HG02852 (cell line): ENCODE measurements at regions not wholly inside any gene's neighbourhood (a gene's known extent, or its start where the extent isn't known, plus 50 kb on each side); places are given as distances from the start of the nearest gene placed in this dataset.

ENCODE experiments used
- ATAC-seq: cut with Tn5 transposase; IDR thresholded peaks from one replicate; pipeline ENCODE4 v1.9.1; 2021; ENCODE audit warnings: mild to moderate bottlenecking, moderate library complexity; ENCODE audit not compliant: unreplicated experiment

DNA sequence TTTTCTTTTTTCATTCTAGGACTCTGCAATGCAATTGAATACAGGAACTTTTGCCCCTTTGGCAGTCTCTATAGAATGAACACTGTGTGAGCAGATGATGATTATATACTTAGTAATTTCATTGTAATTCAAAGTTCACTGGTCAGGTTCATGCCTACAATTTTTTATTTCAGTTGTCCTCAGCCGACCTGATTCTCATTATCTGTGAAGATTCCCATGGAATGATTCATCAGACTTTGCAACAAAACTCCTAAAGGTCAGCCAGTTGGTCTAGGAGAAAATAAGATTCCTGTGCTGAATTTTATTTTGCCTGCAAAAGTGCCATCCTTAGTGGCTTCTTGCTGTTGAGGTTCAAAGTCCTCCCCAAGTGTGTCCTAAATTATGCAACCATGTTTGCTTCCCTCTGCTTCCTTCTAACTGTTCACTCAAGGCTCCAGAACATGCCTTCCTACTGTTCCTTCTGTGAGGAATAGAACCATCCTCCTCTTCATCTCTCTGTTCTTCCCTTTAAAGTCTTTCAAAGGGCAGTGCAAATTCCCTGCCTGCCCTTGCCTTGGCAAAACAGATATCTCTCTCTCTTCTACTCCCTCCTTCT is 194.2 kb upstream of the CNR1 start:
- no peak for ATAC-seq

DNA sequence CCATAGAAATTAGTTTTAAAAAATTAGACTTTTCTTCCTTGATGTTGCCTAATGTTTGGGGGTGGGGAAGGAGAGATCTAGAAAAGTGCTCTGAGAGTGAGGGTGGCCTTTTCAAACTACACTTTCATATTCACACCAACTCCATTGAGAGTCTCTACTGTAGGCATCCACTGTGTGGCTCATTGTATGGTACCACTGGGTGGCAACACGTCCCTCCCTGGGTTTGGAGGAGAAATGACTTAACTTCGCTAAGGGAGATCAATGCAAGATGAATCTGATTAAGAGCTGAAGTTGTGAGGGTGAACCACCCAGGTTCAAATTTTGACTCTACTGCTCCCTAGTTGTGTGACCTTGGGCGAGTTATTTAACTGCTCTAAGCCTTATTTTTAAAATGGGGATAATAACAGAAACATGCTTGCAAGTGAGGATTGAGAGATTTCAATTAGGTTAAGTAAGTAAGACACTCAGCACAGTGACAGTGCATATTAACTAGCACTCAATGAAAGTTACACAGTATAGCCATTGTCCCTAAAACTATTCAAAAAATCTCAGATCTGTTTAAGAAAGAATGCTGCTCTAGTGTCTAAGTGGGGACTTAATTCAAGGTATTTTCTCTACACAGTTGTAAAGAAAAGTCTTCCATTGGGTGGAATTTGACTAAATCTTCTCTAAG is 193.5 kb upstream of the CNR1 start:
- ATAC-seq, result no peak

DNA sequence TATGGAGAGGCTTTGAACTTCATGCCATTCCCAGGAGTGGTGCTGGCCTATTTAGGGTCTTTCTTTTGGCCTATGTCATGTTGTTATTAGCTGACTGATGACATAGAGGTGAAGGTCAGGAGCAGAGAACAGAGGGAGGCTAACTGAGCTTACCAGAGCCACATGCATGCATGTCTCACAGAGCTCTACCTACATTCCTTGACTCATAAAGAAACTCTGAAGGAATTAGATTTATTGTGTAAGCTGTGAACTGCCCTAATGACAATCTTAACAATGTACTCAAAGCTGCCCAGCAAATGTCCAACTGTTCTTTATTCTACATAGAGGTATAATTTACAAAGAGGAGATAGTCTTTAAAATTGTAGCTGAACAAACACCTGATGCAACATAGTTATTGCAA is 192.7 kb upstream of the CNR1 start:
- ATAC-seq, result no peak

DNA sequence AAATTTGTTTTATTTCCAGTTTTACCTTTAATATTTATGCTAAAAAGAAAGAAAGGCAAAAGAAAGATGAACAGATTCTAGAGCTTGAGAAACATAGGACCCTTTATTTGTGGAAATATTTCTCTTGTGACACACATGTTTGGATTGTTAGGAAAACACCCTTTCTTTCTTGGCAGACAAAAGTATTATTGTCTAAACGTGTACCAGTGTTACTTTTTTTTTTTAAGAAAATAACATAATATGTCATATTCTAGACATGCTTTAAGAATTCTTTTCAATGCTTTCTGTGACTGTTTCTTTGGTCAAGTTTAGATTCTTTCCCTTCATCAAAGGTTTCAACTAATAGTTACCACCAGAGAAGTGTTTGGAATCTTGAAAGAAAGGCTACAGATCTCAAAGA is 183.4 kb upstream of the CNR1 start:
- ATAC-seq, result no peak

DNA sequence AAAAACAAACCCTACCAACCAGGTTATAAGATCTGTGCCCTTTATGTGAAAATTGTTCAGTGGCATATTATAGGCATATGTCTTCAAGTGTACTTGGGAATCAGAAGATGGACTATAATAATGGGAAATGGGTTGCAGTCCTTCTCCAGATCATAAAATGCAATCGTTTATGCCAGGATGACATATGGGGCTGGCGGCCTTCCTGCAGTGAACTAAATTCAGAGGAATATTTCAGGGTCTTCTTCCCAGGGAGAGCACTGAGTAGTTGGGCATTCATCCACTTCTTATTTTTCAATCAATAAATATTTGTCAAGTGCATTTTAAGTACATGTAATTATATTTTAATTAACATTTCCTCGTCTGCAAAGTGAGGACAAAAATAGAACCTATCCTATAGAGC is 176.2 kb upstream of the CNR1 start:
- no peak for ATAC-seq

DNA sequence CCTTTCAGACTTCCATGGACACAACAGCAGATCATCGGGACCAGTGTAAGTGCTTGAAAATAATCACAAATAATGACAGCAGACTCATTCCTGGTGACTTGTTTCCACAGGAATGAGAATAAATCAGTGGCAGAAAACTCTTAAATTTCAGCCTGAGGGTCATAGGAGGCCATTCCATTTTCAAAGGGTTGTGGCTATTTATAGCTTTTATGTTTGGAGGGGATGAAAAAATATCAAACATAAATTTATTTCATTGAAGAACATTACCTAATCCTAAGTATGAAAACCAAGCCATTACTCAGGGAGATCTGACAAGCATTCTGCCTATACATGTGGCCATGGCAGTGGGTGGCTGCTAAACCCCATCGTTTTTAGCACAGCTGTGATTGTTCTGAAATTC is 173.6 kb upstream of the CNR1 start:
- no peak for ATAC-seq

DNA sequence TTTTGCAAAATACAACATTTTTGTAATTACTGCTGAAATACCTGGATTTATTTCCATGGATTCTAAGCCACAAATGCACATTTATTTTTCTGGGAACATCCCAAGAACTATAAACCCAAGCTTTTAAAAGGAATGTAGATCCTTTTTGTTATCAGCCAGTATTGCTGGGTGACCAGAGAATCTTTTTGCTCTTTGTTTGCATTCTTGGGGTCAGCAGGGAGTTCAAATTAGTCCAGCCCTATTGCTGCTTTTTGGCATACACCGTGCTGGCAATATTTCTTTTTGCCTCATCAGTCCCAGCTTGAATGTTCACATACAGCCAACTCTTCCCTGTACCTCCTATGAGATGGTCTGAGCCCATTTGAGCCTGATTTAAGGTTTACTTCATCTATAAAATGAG is 155.2 kb upstream of the CNR1 start:
- ATAC-seq, result no peak

DNA sequence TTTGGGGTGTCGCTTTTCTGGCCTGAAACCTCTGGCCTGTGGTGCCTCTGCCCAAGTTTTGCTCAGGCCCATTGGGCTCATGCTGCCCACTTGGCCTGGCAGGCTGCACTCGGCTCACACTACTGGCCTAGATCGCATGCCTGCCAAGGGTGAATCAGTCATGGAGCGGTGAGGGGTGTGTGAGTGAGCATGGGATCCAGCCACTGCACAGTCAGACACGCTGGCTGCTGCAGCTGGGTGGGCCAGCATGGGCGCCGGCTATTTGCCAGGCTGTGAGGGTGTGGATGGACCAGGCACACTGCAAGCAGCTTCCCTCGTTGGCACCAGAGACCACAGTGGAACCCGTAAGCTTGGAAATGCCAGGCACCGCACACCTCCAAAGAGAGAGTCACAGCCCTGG is 145.4 kb upstream of the CNR1 start:
- no peak for ATAC-seq

DNA sequence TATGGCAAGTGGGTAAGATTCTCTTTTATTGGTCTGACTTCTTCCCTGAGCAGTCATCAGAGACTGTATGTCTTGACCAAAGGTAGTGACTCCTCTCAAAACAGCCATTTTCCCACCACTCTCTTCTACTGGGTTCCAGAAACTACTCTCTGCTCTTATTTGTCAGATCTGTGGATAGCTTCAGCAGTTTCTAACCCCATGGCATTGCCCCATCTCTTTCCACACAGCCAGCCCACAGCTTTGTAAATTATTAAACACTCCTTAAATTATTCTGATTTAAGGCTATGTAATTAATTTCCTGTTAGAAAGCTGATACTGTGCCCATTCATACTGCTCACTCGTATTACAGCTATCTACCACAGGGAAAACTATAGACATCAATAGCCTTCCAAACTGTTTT is 138.4 kb upstream of the CNR1 start:
- ATAC-seq, result no peak

DNA sequence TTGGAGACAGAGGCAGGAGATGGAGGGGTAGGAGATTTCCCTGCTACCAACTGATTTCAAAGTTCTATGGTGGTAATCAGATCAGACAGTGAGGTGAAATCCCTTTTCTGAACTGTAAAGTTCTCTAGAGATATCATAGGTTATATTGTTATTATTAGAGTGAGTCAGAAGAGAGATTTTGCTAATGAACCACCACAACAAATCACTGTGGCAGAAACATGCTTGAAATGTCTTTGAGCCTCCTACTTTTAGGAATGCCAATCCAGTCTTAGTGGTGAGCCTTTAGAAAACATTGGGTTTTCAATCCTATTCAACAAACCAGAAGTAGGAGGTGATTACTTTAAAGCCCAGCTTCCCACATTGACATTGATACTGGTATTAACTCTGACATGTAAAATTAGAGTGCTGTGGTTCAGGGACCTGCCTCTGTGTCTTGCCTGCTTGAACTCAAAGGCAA is 136.7 kb upstream of the CNR1 start:
- ATAC-seq, result no peak

DNA sequence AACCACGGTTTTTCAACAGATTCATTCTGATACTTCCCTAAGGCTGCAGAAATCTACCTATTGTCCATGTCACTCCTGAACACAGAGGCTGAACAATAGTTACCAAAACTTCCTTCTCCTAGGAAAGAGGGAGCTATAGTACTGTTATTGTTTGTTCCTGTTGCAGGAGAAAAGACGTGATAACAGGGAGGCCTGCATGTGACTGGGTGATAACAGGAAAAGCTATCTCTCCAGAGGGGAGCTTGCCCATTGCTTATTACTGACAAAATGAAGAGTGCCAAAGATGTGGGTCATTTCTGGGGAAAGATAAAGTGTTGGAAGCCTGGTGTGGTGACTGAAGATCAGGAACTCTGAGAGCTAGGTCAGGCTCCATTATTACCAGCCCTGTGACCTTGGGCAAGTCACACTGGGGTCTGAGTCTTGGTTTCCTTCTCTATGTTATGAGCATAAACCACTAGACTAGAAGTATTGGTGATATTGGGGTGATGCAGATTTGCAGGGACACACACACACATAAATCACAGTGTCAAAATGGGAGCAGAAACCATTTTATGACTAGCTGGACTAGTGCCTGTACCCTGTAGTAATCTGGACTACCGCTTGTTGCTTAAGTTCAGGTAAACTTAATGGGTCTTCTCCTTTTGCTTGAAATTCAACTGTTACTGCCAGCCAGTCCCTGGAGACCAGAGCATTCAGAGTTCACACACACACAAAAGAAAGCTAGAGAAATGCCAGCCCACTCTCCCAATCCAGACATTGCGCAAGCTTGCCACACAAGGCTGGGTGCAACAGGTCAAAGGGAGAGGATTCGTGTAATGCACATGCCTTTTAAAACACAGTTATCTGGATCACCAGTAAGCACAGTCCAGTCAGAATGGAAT is 136.0 kb upstream of the CNR1 start:
- ATAC-seq, result no peak

DNA sequence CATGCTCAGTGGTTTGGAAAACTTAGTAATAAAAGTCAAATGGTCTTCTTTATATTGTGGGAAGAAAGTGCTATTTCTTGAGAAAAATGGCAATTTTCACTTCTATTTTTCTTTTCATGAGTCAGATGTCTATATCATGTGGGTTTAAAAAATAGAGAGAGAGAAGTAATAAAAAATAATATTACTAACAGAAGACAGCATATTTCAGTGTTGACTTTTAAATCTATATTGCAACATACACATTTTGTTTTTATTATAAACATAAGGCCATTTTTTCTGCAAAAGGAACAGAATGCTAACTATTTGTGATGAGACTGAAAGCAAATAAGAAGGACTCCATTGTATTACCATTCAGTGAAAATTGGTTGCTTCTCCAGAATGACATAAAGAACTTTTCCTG is 135.1 kb upstream of the CNR1 start:
- no peak for ATAC-seq

DNA sequence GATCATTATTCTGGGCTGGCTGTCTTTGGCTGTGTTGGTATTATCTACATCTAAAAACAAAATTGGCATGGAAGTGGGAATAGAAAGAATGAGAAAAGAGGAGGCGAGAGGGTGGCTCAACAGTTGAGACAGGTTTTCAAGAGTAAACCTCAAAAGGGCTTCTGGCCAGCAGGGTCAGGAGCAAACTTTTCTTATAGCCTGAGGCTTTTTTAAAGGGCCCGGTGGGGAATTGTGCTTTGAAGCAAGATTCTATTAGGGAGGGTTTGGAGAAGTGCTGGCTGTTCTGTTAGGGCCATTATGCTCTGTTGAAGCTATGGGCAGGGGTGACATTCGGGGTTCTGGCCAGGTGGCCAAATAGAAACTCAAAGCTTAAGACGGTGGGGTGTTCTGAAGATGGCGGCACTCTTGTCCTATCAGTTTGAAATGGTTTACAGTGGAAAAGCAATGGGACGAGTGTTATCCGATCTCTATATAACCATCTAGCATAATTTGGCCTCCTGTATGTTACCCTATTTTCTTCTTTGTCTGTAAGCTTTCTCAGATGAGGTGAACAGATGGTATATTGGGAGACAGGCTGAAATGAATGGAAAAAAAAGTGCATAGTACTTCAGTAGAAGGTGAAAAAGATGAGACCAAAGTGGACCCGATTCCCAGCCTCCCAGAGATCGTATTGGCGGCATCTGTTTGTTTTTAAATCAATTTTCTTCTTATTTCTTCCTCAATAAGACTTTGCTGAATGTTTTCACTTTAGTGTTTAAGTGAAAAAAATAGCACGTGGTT is 132.1 kb upstream of the CNR1 start:
- ATAC-seq, result no peak

DNA sequence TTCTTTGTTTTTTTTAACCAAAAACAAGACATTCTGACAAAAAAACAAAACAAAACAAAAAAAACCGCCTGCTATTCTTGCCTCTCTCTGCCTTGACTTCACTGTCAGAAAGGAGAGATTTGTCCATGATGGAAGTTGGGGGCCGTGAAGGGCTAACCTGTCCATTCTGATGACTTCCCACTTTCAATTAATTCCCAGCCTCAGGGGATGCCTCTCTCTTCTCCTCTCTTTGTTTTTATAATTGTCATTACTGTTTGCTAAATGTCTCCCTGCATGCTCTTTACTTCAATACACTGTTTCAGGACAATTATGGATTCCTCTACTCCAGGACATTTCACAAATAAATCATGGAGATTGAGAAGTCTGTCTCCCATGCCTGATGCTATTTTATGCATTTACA is 130.5 kb upstream of the CNR1 start:
- no peak for ATAC-seq

DNA sequence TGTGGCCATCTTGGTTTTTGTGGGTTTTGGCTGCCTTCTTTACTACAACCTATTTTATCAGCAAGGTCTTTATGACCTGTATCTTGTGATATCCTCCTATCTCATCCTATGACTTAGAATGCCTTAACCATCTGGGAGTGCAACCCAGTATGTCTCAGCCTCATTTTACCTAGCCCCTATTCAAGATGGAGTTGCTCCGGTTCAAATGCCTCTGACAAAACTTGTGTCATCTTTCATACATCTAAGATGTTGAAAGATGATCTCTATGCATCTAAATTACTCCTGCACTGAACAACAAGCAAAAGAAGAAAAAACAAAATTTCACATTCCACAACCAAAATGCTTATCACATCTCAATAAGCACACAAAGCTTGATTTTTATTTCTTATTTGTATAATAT is 129.5 kb upstream of the CNR1 start:
- no peak for ATAC-seq

DNA sequence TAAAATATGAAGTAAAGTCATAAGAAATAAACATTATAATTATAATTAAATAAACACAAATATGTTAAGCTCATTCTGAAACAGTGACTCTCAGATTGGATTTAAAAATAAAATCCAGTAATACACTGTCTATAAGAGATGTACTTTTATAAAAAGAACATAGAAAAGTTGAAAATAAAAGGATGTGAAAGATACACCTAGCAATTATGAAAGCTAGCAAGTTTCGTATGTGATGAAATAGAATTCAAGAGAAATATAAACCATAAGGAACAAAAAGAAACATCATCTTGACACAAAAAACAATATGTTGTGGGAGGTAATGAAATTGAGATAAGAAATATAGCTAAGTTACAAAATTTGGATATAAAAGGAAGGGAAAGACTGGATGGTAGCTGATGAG is 128.6 kb upstream of the CNR1 start:
- ATAC-seq, result no peak

DNA sequence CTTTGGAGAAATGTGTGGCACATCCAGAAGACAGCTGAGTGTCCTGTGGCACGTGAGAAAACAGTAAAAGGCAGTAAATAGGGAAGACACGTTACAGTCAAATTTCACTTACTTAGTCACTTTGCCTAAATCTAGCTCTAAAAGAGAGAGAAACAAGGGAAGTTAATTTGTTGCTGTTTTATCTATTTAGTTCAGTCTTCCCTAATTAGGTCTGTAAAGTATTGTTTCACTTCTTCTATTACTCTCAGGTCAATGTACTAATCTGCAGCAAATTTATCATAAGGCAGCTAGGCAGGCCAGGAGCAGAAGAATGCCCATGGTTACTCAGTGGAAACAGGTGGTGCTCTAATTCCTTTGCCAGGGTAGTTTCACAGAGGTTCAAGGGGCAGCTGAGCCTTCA is 124.3 kb upstream of the CNR1 start:
- ATAC-seq, result no peak

DNA sequence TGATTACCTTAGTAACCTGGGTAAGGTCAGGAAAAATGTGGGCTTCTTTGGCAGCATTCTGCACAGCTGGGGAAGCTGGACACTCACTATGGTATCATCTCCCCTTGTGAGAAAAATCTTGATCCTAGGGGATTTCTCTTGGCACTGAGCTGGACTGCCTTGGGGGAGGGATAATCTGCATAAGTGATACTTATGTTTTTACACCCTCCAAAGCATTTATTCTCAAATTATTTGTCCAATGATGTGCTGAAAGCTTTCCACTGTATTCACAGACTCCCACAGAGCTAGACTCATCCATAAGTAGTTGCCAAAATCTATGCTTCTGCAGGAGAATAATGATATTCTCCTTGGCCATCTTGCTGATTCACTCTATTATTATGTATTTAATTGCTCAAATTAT is 121.5 kb upstream of the CNR1 start:
- no peak for ATAC-seq

DNA sequence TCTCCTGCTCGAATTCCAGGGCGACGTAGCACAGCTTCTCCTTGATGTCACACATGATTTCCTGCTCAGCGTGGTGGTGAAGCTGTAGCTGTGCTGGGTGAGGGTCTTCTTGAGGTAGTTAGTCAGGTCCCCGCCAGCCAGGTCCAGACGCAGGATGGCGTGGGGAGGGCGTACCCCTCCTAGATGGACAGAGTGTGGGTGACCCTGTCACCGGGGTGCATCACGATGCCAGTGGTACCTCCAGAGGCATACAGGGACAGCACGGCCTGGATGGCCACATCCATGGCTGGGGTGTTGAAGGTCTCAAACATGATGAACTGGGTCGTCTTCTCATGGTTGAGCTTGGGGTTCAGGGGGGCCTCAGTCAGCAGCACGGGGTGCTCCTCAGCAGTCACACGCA is 110.2 kb upstream of the CNR1 start:
- no peak for ATAC-seq

DNA sequence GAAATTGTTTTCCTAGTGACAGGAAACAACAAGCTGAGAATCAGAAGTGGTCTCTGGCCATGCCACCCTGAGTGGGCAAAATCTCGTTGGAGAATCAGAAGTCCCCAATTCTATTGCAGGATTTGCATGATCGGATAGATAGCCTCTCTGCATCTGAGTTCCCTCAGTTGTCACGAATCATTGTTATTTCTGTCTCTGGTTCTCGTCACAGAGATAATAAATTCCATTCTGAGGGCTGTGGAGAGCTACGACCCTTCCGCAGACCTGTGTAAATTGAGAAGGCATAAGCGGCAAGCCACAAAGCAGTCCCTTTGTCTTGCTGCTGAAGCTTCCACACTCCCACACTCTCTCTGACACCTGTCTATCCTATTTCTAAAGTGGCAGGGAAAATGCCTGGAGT is 102.4 kb upstream of the CNR1 start:
- no peak for ATAC-seq

DNA sequence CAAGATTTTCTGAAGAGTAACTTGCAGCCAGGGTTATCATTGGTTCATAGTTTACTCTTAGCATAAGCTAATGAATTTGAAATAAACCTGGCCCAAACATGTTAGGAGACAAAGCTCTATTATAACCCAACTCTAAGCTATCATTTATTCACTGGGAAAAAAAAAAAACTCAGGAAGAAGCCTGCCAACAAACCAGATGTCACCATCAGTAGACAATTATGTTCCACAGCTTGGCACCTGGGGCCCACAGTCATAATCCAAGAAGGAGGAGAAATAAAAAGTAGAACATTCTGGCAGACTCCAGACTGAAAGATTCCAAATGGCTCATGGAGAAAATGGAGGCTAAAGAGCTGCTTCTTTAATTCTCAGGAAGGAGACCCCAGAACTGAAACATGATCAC is 100.0 kb upstream of the CNR1 start:
- ATAC-seq, result no peak
